ENCODE measurements at regions not wholly inside any gene's neighbourhood (a gene's known extent, or its start where the extent isn't known, plus 50 kb on each side); places are given as distances from the start of the nearest gene placed in this dataset.

DNA sequence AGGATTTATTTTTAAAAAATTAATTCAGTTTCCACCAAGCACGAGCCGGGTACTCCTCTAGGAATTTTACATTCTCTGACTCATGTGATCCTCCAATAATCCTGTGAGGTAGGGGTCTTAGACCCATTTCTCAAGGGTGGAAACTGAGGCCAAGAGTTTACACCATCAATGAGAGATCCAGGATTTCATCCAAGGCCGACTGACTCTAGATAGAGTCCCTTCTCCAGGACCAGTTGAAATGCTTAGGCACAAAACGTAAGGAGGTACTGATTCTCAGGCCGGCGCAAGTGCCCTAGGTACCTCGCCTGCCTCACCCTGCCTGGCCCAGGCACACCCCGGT, 95.7 kb upstream of the DUSP5 start:
- TF ChIP-seq CTCF (IDR thresholded peaks at IDR 0.05) (no peak), POLR2A (IDR thresholded peaks at IDR 0.05) (no peak)
